HG03108 (cell line): ENCODE measurements at regions not wholly inside any gene's neighbourhood (a gene's known extent, or its start where the extent isn't known, plus 50 kb on each side); places are given as distances from the start of the nearest gene placed in this dataset.

ENCODE experiments used
- ATAC-seq: cut with Tn5 transposase; IDR thresholded peaks from one replicate; pipeline ENCODE4 v1.9.1; 2021; ENCODE audit warnings: moderate library complexity; ENCODE audit not compliant: unreplicated experiment

DNA sequence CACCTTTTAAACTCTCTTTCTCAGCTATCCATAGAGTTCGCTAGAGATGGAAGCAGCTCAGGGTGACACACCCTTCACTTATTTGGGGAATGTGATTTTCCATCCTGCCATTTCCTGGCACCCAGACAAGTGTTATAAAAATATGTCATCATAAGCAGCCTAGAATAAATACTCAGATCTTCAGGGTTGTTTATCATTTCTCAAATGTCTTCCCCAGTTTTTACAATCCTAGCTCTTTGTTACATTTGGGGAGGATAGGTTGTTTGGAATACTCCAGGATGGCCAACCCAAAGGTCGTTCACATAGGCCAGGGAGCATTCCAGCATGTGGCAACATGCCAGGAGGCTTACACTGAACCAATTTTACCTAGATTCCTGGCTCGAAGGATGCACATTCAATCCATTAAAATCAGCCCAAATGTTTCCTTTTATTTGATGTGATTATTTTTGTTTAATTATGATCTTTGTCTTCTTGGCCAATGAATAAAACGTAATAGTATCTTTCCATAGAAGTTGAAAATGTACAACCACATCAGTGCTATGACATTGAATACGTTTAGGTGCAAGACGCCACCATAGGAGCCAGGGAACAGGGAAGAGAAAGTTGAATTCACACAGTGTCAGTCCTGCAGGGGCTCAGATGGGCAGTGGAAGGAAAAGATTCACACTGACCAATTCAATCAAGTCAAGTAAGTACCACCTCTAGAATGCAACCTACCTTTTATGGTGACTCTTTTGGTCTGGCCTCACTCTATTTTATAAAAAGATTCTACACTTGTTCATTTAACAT is 537.7 kb upstream of the MDFIC2 start:
- no peak for ATAC-seq

DNA sequence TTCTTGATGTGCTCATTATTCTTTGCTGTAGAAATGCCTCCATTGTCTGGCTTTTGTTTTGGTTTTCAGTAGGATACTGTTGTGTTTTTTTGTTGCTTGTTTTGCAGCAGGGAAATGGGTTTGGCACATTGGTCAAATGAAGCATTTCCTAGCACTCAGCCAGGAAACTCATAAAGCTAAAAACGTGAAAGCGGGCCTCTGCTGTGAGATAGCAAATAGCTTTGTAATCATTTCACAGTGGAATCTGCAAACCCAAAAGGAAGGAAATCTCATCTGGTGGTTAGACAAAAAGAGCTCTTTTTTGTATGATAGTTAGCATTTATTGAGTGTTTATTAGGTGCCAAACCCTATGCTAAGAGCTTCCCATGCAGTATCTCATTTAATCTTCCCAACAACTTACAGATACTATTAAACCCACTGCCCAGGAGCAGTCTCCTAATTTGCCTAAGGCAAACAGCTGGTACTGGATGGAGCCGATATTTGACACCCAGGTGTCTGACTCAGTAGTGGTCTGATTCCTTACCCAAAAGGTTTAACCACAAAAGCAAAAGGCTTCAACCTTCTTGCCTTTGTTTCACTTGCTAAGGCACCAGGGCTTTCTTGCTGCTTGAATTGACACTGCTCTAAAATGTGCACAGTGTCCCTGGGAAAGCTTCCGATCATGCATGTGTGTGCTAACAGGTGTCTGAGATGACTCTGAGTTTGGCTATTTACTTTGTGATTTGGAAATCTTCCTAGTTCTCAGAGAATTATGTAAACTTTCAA is 527.9 kb upstream of the MDFIC2 start:
- no peak for ATAC-seq

DNA sequence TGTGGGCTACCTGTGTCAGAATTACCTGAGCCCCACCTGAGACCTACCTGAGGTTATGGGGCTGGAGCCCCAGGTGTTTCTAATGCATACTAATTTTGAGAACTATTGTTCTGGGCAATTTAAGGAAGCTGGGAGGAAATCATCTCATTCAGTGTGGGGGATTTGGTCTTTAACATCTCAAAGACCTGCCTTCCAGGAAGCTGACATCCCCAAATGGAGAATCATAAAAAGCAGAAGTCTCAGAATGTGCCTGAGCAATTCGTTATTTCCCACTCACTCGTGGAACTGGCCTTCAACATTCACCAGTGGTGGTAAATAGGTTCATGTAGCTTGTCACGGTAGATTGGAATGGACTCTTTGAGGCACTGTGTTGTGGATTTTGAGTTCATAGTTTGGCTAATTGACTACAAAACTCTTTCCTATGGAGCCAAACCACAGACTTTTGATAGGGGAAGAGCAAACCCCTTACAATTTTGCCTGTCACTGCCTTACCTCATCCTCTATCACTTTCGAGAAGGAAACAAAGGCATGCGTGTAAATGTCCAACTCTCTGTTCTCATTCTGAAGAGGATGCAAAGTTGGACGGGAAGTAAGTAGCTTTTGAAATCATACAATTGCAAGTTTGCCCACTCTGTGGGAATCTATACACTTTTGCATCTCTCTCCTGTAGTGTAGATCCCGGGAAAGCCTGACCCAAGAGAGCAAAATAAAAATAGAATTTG is 521.0 kb upstream of the MDFIC2 start:
- no peak for ATAC-seq

DNA sequence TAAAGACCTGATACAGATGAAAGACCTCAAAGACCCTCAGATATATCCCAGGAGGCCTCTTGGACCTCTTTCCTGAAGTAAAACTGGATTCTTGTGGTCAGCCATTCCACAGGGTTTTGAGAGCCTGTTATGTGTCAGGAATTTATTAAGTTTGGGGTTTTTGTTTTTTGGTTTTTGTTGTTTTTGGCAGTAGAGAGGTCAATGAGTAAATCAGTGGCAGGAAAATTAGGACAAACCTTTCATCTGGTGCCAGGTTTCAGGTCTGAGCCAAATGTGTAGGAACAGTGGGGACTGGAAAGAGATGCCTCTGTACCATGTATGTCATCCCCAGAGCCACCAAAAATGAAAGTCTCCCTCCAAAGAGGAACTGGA is 520.4 kb upstream of the MDFIC2 start:
- ATAC-seq = no peak

DNA sequence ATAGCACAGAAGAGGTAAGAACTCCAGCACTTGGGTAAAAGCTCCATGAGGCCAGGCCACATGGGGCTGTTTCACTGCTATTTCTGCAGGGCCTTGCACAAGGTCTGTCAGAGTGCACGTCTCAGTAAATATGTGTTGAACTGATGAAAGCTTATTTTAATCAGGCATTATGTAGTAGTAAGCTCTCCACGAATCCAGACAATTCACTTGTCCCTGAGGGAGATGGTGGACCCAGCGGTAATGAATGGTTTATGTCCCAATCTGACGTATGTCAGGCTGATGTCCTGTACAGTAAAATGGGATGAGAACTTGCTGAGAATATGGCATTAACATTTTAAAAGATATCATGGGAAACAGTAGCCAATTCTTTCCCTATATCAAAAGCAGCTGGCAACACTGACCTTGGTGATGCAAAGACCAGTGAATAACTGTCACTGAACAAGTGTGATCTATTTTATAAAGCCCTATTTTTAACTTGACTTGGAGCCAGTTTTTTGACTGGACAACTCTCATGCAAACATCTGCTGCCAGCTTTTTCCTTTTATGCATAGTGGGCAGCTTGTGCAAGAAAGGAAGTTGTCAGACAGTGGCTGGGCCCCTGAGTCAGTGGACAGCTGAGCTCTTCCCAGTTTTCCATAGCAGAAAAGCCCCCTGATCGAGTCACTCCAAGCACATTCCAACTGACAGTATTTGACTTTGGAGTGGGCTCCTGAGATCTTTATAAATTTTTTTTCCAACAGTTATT is 519.8 kb upstream of the MDFIC2 start:
- ATAC-seq = no peak

DNA sequence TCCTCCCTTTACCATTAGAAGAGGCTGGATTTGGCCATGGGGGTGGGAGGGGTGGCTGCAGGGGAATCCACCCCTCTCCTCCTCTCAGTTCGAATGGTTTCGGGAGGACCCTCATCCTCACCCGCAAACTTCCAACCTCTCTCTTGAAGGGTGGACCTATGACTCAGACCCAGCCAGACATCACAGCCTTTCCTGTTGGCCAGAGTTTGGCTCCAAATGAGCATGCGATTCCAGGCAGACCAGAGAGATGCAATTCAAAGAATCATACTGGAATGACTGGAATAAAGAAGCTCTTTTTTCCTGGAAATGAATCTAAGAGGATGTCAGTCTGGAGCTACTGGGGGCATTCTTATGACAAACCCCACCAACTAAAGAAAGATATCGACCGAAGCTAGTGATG is 516.7 kb upstream of the MDFIC2 start:
- no peak for ATAC-seq

DNA sequence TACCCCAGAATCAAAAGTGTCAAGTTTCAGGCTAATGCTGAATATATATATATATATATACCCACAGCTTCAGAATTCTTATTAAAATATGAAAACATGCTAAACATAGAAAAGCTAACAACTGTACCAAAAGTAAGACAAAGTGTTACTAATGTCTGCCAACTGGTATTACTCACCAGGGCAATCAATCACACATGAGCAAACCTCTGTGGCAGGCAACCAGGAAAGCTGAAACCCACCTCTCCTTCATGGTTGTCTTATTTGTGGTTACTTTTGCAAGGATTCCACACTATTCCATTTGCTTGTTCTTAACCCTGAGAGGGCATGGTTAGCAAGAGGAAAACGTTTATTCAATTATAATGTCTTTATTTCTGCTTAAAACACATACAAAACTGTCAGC is 512.3 kb upstream of the MDFIC2 start:
- ATAC-seq = no peak

DNA sequence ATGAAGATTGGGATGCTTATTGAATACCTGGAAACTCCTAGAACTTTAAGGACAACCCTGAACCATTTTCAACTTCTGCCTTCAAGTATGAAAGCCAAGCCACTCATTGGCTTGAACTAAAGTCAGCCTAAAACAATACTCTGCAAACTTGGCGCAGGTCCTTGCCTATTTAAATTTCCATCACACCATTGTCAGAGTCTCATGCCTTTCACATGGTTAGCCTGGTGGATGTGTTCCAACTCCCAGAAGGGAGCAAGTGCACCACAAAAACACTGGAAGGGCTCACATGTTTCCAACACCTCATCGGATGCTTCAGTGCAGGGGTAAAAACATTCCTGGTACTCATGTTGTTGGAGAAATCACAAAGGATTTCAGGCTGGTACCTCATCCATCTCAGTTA is 511.6 kb upstream of the MDFIC2 start:
- no peak for ATAC-seq

DNA sequence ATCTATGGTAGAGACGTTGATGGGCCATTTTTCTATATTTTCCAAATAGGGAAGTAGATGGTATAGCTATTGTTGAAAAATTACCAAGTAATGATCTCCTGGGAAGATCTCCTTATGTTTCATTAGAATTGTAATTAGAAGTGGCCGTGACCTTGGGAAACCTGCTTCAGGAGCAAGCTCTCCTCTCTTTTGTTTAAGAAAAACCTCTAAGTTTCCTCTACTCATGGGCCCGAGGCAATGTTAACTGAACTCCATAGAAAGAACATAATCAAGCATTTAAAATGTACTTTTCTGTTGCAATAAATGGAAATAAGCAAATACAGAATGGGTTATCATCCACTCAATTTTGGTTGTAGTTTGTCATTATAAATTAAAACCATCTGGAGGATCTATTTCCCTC is 511.2 kb upstream of the MDFIC2 start:
- ATAC-seq = no peak

DNA sequence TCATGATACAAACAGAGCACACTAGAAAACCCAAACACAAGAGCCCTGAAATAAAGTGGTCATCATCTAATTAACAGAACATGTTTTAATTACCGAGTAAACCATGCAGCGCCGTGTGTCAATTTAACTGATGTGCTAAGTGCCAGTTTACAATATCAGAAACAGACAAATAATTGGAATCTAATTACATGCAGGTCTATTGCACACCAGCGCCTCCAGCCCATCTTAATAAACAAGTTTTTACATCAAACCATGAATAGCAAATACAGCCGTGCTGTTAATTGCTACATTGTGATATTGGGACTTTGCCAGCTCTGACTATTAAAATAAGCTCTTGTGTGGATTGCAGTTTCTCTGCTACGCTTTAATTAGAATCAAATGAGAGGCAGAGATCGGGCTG is 510.2 kb upstream of the MDFIC2 start:
- ATAC-seq = no peak

DNA sequence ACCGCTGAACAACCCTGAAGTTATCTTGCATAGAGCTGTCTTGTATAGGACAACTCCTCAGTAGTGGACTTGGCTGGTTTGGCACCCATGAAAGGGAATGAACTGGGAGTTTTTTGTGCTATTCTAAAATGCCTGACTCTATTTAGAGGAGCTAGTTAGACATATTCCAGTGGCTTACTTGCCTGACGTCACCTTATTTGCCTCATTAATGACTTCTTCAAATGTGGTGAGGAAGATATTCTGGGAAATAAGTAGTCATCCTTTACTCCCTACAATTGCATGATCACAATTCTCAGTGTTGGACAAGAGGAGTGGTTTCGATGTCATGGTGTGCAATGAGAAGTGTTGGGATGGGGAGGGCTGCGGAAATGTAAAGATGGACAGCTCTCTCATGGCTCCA is 509.2 kb upstream of the MDFIC2 start:
- ATAC-seq = no peak

DNA sequence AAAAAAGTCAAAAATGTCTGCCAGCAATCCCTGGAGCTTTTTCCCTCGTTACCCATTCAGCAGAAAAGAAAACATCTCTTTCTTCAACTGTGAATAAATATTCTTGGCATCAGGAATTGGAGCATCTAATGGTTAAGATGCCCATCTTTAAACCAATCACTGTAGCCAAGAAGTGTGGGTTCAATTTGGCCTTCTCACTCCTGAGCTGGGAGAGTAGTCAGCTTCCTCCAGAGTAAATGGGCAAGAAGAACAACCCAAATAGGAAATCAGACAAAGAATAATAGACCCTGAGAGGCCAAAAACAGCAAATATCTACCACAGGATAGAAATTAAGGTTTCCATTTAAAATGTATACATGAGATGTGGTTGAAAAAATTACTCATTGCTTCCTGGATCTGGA is 508.0 kb upstream of the MDFIC2 start:
- ATAC-seq = no peak

DNA sequence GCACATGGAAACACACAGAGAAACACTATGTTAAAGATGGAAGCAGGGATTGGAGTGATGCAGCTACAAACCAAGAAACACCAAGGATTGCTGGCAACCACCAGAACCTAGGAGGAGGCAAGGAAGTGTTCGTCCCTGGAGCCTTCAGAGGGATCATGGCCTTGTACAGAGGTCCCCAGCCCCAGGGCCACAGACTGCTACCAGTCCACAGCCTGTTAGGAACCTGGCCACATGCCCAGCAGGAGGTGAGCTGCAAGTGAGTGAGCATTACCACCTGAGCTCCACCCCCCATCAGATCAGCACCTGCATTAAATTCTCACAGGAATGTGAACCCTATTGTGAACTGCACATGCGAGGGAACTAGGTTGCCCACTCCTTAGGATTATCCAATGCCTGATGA is 505.7 kb upstream of the MDFIC2 start:
- no peak for ATAC-seq

DNA sequence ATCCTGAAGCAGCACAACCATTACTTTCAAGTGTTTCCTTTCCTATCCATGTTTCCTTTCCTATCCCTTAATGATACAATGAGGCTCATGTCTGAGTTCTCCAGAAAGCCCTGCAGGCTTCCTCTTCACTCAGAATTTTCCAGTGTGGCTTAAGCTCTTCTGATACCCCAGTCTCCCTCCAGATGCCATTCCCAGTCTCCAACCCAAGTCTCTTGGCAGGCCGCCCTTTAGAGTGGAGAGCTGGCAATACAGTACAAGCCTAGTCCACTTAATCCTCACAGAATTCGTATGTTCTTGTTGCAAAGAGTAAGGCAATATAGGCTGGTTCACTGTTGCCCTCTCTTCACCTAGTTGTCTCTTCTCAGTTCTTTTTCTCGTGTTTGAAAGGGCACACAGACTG is 503.9 kb upstream of the MDFIC2 start:
- ATAC-seq = no peak

DNA sequence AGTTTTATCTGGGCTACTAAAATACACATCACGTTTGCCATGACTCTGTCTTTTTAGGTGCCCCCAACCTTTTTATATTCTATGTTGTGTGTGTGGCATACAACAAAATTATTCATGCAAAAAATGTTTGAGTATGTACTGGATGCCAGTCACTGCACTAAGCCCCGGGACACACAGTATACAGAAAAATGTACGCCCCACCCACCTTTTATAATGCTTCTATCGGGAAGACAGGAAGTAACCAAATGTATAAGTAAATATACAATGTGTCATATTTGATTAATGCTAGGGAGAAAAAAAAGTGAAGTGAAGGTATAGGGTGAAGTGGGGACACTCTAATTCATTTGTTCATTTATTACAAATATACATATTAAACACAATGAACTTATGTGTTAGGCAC is 503.4 kb upstream of the MDFIC2 start:
- no peak for ATAC-seq

DNA sequence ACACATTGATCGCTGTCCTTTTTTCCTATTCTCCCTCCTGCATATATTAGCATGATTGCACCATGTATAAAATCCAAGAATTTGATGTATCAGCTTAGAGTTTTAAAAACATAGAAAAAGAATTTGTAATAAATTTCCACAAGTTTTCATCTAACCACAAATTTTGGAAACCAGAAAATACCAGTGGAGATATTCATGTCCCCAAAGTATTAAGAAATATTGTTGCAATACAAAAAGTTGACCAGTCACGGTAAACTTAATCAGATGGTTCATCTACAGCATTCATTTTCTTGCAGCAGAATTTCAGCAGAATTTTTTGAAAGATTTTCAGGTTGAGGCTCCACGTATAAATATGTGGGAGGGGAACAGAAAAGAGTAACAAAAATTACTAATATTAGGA is 500.9 kb upstream of the MDFIC2 start:
- no peak for ATAC-seq

DNA sequence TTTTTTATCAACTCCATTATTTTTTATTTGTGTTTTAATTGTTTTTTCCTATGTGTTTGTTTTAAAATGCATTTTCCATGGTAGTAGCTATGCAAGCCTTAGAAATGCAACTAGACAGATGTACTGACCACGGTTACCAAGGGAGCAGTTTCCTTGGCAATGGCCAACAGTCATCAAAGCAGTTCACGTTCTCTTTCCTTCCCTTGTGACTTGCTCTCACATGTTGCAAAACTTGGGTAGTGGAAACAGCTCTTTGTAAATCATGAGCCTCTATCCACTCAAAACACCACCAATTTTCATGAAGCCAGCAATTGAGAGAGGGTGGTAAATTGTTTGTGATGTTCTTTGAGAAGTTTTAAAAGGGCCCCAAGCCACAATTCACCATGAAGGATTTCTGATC is 499.4 kb upstream of the MDFIC2 start:
- ATAC-seq = no peak

DNA sequence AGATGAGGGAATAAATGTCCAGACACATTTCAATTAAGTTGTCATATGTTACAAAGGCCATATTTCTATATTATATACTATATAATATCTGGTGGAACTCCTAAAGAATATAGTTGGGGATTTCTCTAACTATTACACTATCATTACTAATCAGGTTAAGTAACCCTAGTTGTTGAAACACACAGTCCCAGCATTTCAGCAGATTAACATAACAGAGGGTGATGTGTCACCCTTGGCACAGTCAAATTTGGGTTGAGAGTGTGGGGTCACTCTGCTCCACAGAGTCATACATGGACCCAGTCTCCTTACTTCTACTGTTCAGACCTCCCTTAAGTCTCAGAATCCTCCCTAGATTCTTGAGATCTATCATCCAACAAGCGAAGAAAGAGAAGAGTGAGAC is 496.4 kb upstream of the MDFIC2 start:
- ATAC-seq = no peak

DNA sequence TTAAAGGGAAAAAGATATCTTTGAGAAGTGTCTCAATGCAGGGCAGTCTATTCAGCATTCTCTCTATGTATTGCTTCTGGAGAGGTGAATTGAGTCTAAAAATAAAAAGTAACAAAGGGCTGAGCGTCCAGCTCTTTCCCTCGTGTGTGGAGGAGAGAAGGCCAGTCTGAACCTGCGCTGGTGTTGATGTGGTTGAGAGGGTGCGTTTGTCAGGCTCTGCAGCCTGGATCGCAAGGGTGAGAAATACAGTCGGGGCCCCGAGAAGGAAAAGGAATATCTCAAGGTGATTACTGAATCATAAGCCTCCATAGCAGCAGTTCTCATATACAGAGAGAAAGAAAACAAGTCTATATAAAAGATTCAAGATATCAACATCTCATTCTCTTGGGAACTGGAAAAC is 494.1 kb upstream of the MDFIC2 start:
- ATAC-seq = no peak

DNA sequence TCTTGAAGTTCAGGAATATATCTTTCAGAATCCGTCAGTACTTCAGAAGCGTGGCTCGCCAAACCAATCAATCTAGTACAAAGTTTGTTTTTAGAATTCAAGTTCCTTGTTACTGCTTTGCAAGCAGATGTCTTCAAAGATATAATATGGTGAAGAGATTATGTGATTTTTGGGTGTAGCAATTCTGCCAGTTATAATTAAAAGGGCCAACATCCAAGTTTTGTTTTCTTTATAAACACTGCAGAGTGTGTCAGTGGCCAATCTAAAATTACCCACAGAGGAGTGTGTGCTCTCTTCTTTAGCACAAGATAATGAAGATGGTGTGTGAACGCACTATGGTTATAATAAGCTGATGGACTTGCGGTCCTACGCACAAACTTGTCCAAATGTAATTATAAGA is 493.6 kb upstream of the MDFIC2 start:
- ATAC-seq = no peak
